Endodermal cell (in vitro differentiated cells): ENCODE measurements at regions not wholly inside any gene's neighbourhood (a gene's known extent, or its start where the extent isn't known, plus 50 kb on each side); places are given as distances from the start of the nearest gene placed in this dataset.

Source experiments
- DNase-seq: peaks from one replicate; pipeline ENCODE4 v3.0.0-alpha.2; 2017
- H3K27ac ChIP-seq: 2 replicates; pipeline ENCODE4 v1.5.1; 2013; ENCODE audit warnings: mild to moderate bottlenecking, low read depth, low read length, moderate library complexity
- H3K27me3 ChIP-seq: 2 replicates; pipeline ENCODE4 v1.6.1; 2013; ENCODE audit warnings: mild to moderate bottlenecking, low read length, moderate library complexity; ENCODE audit not compliant: insufficient read depth, control insufficient read depth, poor library complexity, severe bottlenecking
- H3K36me3 ChIP-seq: 2 replicates; pipeline ENCODE4 v1.7.0; 2013; ENCODE audit warnings: mild to moderate bottlenecking, low read length, moderate library complexity; ENCODE audit not compliant: control insufficient read depth, insufficient read depth
- H3K4me1 ChIP-seq: one replicate; pipeline ENCODE4 v1.7.0; 2013; ENCODE audit warnings: low read length; ENCODE audit not compliant: control insufficient read depth, insufficient read depth
- H3K4me3 ChIP-seq: 2 replicates; pipeline ENCODE4 v1.5.1; 2013; ENCODE audit warnings: mild to moderate bottlenecking, low read length, moderate library complexity
- H3K9ac ChIP-seq: 2 replicates; pipeline ENCODE4 v1.6.1; 2013; ENCODE audit warnings: mild to moderate bottlenecking, low read length, moderate library complexity; ENCODE audit not compliant: poor library complexity, severe bottlenecking; ENCODE audit errors: extremely low read depth
- H3K9me3 ChIP-seq: 2 replicates; pipeline ENCODE4 v1.6.1; 2013; ENCODE audit warnings: mild to moderate bottlenecking, low read length, moderate library complexity; ENCODE audit not compliant: control insufficient read depth
- H3K27ac Mint-ChIP-seq: 2 replicates; pipeline ENCODE4 v1.8.0; 2020; ENCODE audit warnings: mixed read lengths
- H3K27me3 Mint-ChIP-seq: 2 replicates; pipeline ENCODE4 v1.8.0; 2021; ENCODE audit warnings: mild to moderate bottlenecking, mixed read lengths; ENCODE audit not compliant: insufficient read depth
- H3K36me3 Mint-ChIP-seq: 2 replicates; pipeline ENCODE4 v1.8.0; 2020; ENCODE audit warnings: low read depth, mixed read lengths
- H3K4me1 Mint-ChIP-seq: 2 replicates; pipeline ENCODE4 v1.8.0; 2020; ENCODE audit warnings: mixed read lengths
- H3K4me3 Mint-ChIP-seq: 2 replicates; pipeline ENCODE4 v1.8.0; 2020; ENCODE audit warnings: mild to moderate bottlenecking, moderate library complexity, mixed read lengths
- H3K9me3 Mint-ChIP-seq: 2 replicates; pipeline ENCODE4 v1.8.0; 2020; ENCODE audit warnings: mild to moderate bottlenecking, mixed read lengths
- WGBS, 2 experiments: methylation state at CpG; one replicate each; pipeline versions ENCODE4 v1.1.5 to v1.1.7; 2013; ENCODE audit warnings: missing lambda C conversion rate in 2 of 2, mixed read lengths in 1 of 2; ENCODE audit not compliant: insufficient coverage in 1 of 2, insufficient read length in 1 of 2; 5-methylcytosine and 5-hydroxymethylcytosine counted together
- TF ChIP-seq, protein P1 (sequence below): fragments of 200-600 bp; sonication (generic); conservative IDR thresholded peaks from 2 replicates; pipeline ENCODE4 v1.5.0; 2021; ENCODE audit warnings: antibody characterized with exemption, mild to moderate bottlenecking

DNA sequence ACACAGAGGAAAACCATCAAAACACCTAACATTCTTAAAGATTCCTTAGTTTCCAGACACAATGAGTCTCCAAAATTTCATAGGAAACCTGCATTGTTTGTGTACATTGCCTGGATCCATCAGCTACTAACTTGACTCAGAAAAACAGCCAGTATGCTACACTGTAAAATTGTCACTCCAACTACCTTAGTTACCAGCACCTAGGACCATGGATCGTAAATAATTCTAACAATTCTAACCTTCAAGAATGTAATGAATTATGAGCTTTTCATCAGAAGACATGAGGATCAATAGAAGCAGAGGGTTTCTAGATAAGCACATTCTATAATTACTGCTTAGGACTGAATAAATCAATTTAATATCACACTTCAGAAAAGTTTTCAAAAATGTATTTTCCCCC is 851.5 kb downstream of the SORCS1 start:
- H3K27ac ChIP-seq = no peak overlapping the region
- no peaks in the 10 kb centered on the region for H3K27me3 Mint-ChIP-seq
- no peak overlapping the region for H3K27ac Mint-ChIP-seq
- H3K4me3 Mint-ChIP-seq = no peak overlapping the region
- no peaks in the 10 kb centered on the region for H3K9me3 Mint-ChIP-seq
- H3K9me3 ChIP-seq = no peaks in the 10 kb centered on the region
- 100% methylated on average over 1 of the region's 1 CpG; no CpG with 5 or more reads in 1 of the 2 experiments for WGBS, 2 experiments
- TF ChIP-seq, protein P1, sequence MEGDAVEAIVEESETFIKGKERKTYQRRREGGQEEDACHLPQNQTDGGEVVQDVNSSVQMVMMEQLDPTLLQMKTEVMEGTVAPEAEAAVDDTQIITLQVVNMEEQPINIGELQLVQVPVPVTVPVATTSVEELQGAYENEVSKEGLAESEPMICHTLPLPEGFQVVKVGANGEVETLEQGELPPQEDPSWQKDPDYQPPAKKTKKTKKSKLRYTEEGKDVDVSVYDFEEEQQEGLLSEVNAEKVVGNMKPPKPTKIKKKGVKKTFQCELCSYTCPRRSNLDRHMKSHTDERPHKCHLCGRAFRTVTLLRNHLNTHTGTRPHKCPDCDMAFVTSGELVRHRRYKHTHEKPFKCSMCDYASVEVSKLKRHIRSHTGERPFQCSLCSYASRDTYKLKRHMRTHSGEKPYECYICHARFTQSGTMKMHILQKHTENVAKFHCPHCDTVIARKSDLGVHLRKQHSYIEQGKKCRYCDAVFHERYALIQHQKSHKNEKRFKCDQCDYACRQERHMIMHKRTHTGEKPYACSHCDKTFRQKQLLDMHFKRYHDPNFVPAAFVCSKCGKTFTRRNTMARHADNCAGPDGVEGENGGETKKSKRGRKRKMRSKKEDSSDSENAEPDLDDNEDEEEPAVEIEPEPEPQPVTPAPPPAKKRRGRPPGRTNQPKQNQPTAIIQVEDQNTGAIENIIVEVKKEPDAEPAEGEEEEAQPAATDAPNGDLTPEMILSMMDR = no peak
- H3K9ac ChIP-seq = no peak overlapping the region
- peaks cover 3% of the 10 kb centered on the region for H3K4me1 ChIP-seq
- H3K4me1 Mint-ChIP-seq = peaks cover 9% of the 10 kb centered on the region
- DNase-seq = no peak
- H3K36me3 Mint-ChIP-seq = no peaks in the 10 kb centered on the region
- H3K4me3 ChIP-seq = no peak overlapping the region
- H3K27me3 ChIP-seq = no peaks in the 10 kb centered on the region
- no peaks in the 10 kb centered on the region for H3K36me3 ChIP-seq

DNA sequence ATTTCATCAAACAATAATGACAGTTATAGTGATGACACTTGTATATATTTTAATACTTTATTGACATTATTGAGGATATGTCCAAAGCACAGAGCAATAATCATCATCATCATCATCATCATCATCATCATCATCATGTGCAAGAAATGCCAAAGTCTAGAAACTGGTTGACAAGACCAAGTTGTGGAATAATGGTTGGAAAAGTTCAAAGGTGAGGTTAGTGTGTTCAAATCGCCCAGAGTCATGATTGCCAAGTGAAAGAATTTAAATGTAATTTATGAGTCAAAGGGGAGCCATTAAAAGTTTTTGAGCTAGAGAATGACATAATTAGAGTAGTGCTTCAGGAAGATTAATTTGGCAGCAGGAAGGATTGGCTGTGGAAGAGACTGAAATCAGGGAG is 852.4 kb downstream of the SORCS1 start:
- H3K27ac ChIP-seq = no peak overlapping the region
- no peaks in the 10 kb centered on the region for H3K36me3 Mint-ChIP-seq
- TF ChIP-seq, protein P1 = no peak
- H3K27ac Mint-ChIP-seq = no peak overlapping the region
- no peaks in the 10 kb centered on the region for H3K27me3 ChIP-seq
- WGBS, 2 experiments = 82 to 91% methylated on average over 1 of the region's 1 CpG
- H3K36me3 ChIP-seq = no peaks in the 10 kb centered on the region
- H3K4me1 ChIP-seq = peaks cover 3% of the 10 kb centered on the region
- H3K9ac ChIP-seq = no peak overlapping the region
- H3K4me1 Mint-ChIP-seq = peaks cover 15% of the 10 kb centered on the region
- no peaks in the 10 kb centered on the region for H3K9me3 ChIP-seq
- no peak overlapping the region for H3K4me3 ChIP-seq
- no peaks in the 10 kb centered on the region for H3K9me3 Mint-ChIP-seq
- no peak for DNase-seq
- no peaks in the 10 kb centered on the region for H3K27me3 Mint-ChIP-seq
- no peak overlapping the region for H3K4me3 Mint-ChIP-seq

DNA sequence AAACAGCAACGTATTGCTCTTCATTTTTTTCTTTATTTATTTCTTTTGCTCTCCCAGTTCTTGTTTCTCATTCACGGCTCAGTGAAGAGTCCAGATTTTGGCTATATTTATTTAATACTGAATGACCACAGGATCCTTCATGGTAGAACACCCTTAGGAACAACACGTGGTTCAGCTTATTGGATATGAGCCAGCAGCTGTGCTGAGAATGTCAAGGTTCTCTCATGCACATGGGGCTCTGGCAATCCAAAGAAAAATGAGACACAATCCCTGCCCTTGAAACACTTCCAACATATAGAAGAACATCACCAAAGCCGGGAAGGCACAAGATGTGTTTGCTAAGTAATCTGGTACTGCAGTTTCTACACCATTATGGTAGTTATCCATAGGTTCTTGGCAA is 852.9 kb downstream of the SORCS1 start:
- 91 to 94% methylated on average over 2 to 4 of the region's 4 CpGs for WGBS, 2 experiments
- H3K4me3 Mint-ChIP-seq = no peak overlapping the region
- TF ChIP-seq, protein P1 = no peak
- H3K9me3 Mint-ChIP-seq = no peaks in the 10 kb centered on the region
- H3K27ac Mint-ChIP-seq = no peak overlapping the region
- Histone ChIP-seq H3K9ac (no peak overlapping the region), H3K27me3 (no peaks in the 10 kb centered on the region), H3K4me1 (peaks cover 3% of the 10 kb centered on the region), H3K36me3 (no peaks in the 10 kb centered on the region), H3K4me3 (no peak overlapping the region), H3K27ac (no peak overlapping the region), H3K9me3 (no peaks in the 10 kb centered on the region)
- DNase-seq = no peak
- H3K27me3 Mint-ChIP-seq = no peaks in the 10 kb centered on the region
- no peaks in the 10 kb centered on the region for H3K36me3 Mint-ChIP-seq
- H3K4me1 Mint-ChIP-seq = peaks cover 15% of the 10 kb centered on the region
